Brain microvascular endothelial cell (primary cell): ENCODE measurements at regions not wholly inside any gene's neighbourhood (a gene's known extent, or its start where the extent isn't known, plus 50 kb on each side); places are given as distances from the start of the nearest gene placed in this dataset.

Source experiments
- DNase-seq: peaks from one replicate; pipeline ENCODE4 v3.0.0-alpha.2; 2020
- H3K27ac ChIP-seq: fragments of 250-450 bp; sonication (Bioruptor Pico); 2 replicates; pipeline ENCODE4 v1.5.1; 2020; ENCODE audit warnings: mild to moderate bottlenecking, moderate library complexity
- H3K27me3 ChIP-seq: fragments of 250-450 bp; sonication (Bioruptor Pico); replicated peaks from 2 replicates; pipeline ENCODE4 v1.5.1; 2020; ENCODE audit warnings: mild to moderate bottlenecking
- H3K36me3 ChIP-seq: fragments of 250-450 bp; sonication (Bioruptor Pico); replicated peaks from 2 replicates; pipeline ENCODE4 v1.5.1; 2020; ENCODE audit warnings: mild to moderate bottlenecking
- H3K4me3 ChIP-seq: 2 replicates; pipeline ENCODE4 v1.5.1; 2011; ENCODE audit warnings: low read depth, mild to moderate bottlenecking, control low read depth, low read length, moderate library complexity
- CTCF ChIP-seq: IDR thresholded peaks from 2 replicates; pipeline ENCODE4 v1.5.1; 2011; ENCODE audit warnings: low read depth, mild to moderate bottlenecking, moderate library complexity, low read length, control low read depth, inconsistent platforms; ENCODE audit errors: missing control alignments
- in situ Hi-C: cut with HindIII; loops from 2 replicates; pipeline ENCODE4 v1.10.0; 2017; ENCODE audit warnings: low sequenced_read_pairs, low pct_ligation_motif_present

- H3K27me3 ChIP-seq: no peaks in the 10 kb centered on the region
- H3K4me3 ChIP-seq: no peak overlapping the region
- no peak overlapping the region for H3K27ac ChIP-seq
- TF ChIP-seq CTCF: no peak
- H3K36me3 ChIP-seq: no peaks in the 10 kb centered on the region
- in situ Hi-C loops: no loop called here
- DNase-seq: no peak
These were observed 115.9 kb downstream of the NTMT2 start for GRCh38 chr1:170261669-170262068.

- no peaks in the 10 kb centered on the region for H3K36me3 ChIP-seq
- H3K27me3 ChIP-seq: no peaks in the 10 kb centered on the region
- no peak for DNase-seq
- in situ Hi-C loops: no loop called here
- no peak for TF ChIP-seq CTCF
- no peak overlapping the region for H3K27ac ChIP-seq
- H3K4me3 ChIP-seq: no peak overlapping the region
These were observed 116.6 kb downstream of the NTMT2 start for GRCh38 chr1:170262276-170262939.

GRCh38 chr1:170265234-170265633 lies 119.5 kb downstream of the NTMT2 start:
- Histone ChIP-seq H3K36me3 (no peaks in the 10 kb centered on the region), H3K27ac (no peak overlapping the region), H3K4me3 (no peak overlapping the region), H3K27me3 (no peaks in the 10 kb centered on the region)
- in situ Hi-C loops: no loop called here
- no peak for DNase-seq
- no peak for TF ChIP-seq CTCF

- in situ Hi-C loops: no loop called here
- no peak overlapping the region for H3K4me3 ChIP-seq
- no peaks in the 10 kb centered on the region for H3K36me3 ChIP-seq
- no peaks in the 10 kb centered on the region for H3K27me3 ChIP-seq
- TF ChIP-seq CTCF: peak; percentile 47
- peak; percentile 28 for DNase-seq
- H3K27ac ChIP-seq: no peak overlapping the region
These were observed 121.6 kb downstream of the NTMT2 start for GRCh38 chr1:170267317-170267716.

- Histone ChIP-seq H3K27ac (no peak overlapping the region), H3K36me3 (no peaks in the 10 kb centered on the region), H3K4me3 (no peak overlapping the region), H3K27me3 (no peaks in the 10 kb centered on the region)
- in situ Hi-C loops: no loop called here
- TF ChIP-seq CTCF: no peak
- no peak for DNase-seq
These were observed 125.8 kb downstream of the NTMT2 start for GRCh38 chr1:170271430-170272161.
